HG03521 (cell line): ENCODE measurements at regions not wholly inside any gene's neighbourhood (a gene's known extent, or its start where the extent isn't known, plus 50 kb on each side); places are given as distances from the start of the nearest gene placed in this dataset.
"Not testable (repeated sequence)": the region's sequence is repeated elsewhere in the genome, so short reads cannot be mapped to it uniquely, and the experiment has no call there.

Experiments used
- ATAC-seq: cut with Tn5 transposase; IDR thresholded peaks from one replicate; pipeline ENCODE4 v1.9.1; 2021; ENCODE audit warnings: mild to moderate bottlenecking, moderate library complexity; ENCODE audit not compliant: unreplicated experiment

DNA sequence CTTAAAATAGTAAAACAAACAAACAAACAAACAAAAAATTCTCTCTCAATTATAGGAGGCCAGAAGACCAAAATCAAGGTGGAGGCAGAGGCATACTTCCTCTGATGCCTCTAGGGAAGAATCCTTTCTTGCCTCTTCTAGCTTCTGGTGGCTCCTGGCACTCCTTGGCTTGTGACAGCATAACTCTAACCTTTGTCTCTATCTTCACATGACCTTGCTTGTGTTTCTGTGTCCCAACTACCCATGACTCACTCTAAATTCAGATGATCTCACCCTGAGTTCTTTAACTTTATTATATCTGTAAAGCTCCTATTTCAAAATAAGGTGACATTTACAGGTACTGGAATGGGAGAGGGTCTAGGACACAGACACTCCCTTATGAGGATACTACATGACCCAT is 88.3 kb upstream of the ANTXRL start:
- no peak for ATAC-seq

DNA sequence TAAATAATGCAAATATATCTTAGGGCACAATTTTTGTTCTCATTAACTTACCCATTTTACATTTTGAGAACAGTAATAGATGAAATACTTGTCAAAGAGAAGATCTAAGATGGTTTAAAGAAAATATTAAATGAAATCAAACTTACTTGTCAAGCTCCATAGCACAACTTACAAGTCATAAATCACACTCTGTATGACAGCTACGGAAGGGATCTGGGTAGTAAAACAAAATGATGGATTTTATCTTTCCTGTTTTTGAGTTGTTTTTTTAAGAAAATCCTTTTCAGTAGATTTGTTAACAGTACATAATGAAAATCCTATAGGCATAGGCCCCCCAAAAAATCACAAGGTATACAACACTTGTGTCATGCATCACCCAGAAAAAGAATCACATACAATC is 84.4 kb upstream of the ANTXRL start:
- ATAC-seq: not testable (repeated sequence)

- ATAC-seq: not testable (repeated sequence)
Measured at GRCh38 chr10:46204482-46205102, 82.2 kb upstream of the ANTXRL start.

DNA sequence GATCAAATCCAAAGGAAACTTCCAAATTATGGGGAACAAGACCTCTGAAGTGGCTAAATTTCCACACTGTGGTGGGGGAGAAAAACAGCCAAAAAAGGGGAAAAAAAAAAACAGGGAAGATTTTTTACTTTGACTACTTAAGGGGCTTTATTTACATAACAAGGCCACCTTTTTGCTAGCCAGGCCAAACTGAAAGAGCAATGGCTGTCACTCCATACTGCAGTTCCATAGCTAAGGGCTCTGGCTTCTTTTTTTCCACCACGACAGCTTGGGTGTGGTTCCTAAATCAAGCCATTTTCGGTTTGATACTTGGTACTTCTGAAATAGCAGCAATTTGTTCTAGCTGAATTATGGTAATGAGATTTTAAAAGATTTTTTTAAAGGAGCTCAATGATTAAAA is 76.4 kb upstream of the ANTXRL start:
- not testable (repeated sequence) for ATAC-seq

DNA sequence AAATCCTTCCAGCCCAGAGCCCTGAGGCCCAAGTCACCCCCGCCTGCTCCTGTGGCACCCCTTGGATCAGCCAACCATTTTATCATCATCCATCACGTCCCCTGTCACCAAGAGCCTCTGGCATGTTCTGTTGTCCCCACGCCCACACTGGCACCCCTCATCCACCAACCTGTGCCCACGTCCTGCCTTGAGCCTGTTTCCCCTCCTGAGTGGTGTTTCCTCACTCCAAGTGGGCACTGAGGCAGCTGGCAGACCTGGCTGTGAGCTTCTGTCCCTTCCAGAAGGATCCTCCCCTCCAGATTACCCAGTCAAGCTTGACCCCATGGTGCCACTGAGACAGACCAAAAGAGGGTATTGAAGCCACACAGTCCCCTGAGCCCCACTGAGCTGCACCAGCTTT is 71.4 kb upstream of the ANTXRL start:
- ATAC-seq: no peak

DNA sequence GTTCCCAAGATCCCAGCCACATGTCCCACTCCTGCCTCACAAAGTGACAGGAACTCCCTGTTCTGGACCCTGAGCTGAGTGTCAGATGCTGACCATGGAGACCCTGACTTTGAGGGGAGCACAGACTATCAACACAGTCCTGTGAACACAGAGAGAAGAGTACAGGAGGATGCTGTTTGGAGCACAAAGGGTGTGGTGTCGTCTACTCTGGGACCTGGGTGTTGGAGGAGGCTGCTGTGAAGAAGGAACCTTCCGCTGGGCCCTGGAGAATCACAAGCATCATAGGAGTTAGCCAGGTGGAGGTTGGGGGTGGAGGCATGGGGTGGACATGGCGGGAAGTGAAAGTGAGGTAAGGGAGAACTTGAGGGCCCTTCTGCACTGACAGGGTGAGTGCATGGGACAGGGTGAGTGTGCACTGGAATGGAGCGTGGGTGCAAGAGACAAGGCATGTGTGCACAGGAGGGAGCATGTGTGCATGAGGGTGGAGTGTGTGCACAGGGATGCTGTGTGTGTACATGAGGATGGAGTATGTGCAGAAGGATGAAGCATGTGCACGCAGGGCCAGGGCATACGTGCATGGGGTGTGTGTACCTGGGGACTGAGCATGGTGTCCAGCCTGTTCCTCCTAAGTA is 70.7 kb upstream of the ANTXRL start:
- ATAC-seq: no peak

GRCh38 chr10:46216836-46217751 is 69.7 kb upstream of the ANTXRL start:
- ATAC-seq: no peak

DNA sequence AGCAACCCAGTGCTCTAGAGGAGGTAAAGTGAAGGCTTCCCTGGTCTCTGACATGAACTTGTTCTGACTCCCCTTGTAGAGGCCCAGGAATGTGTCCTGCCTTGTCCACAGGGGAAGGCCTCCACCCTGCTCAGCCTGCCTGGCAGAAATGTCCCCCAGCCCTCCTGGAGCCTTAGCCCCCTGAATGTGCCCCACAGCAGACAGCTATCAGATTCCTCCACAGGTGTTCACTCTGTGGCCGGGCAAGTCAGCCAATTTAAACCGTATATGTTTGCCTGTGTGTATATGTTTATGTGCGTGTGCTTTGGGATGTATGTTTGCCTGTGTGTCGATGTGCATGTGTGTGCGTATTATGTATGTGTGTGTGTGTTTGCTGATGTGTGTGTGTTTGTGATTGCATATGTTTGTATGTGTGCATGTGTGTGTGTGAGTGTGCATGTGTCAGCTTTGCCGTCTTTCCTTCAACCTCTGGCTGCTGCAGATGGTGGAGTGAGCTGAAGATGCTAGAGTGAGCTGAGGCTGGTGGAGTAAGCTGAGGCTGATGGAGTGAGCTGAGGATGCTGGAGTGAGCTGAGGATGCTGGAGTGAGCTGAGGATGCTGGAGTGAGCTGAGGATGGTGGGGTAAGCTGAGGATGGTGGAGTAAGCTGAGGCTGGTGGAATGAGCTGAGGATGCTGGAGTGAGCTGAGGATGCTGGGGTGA is 68.9 kb upstream of the ANTXRL start:
- no peak for ATAC-seq

DNA sequence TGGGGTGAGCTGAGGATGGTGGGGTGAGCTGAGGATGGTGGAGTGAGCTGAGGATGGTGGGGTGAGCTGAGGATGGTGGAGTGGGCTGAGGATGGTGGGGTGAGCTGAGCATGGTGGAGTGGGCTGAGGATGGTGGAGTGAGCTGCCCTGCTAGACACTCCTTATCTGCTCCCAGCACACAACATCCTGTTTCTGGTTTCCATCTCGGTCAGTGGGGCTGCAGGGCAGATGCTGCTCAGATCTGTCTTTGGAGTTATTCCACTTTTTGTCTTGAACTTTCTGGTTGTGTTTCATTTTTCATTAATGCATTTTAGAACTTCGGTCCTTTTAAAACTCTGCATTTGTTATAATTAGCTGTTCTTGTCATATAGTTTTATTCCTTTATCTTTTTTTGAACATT is 67.9 kb upstream of the ANTXRL start:
- ATAC-seq: no peak

- ATAC-seq: not testable (repeated sequence)
Measured at GRCh38 chr10:46219431-46219990, 67.3 kb upstream of the ANTXRL start.

GRCh38 chr10:46220187-46220586 is 66.6 kb upstream of the ANTXRL start:
- no peak for ATAC-seq

DNA sequence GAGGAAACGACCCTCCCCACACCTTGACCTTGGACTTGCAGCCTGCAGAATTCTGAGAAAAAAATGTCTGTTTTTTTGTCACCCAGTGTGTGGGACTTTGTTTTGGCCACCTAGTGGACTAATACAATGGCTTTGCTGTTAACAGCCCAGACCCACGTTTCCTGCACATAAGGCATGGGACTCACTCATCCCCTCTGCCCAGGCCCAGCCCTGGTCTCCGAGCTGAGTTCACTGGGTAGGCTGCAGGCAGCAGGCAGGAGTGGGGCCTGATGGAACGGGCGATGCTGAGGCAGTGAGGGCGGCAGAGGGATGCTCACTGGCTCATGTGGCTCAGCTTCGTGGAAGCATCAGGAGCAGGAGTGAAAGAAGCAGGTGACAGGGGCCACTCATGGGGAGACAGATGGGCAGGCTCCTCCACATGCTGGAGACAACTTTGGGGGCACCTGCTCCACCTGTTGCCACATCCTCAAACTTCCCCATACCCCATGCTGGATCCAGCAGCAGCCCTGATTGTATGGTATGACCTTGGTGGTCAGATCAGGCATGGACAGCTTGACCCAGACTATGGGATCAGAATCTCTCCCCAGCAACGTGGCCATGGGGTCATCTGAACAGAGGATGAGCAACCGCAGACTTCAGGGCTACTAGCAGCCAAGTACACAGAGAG is 65.8 kb upstream of the ANTXRL start:
- no peak for ATAC-seq

DNA sequence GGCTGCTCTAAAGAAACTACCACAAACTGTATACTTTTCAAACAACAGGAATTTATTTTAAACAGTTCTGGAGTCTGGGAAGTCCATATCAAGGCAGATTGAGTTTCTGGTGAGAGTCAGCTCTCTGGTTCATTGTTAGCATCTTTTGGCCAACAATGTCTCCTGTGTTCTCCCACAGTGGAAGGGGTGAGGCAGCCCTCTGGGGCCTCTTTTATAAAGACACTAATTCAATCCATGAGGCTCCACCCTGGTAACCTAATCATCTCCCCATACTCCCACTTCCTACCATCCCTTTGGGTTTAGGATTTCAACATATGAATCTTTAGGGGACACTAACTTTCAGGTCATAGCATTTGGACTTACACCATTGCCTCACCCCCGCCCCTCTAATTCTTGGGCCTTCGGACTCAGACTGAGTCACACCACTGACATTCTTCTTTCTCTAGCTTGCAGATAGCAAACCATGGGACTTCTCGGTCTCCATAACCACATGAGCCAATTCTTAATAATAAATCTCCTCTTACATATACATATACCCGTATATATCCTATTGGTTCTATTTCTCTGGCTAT is 64.3 kb upstream of the ANTXRL start:
- no peak for ATAC-seq

GRCh38 chr10:46223064-46223480 is 63.7 kb upstream of the ANTXRL start:
- no peak for ATAC-seq

GRCh38 chr10:46223626-46224413 is 63.0 kb upstream of the ANTXRL start:
- ATAC-seq: no peak

- ATAC-seq: no peak
Measured at GRCh38 chr10:46224414-46224682, 62.4 kb upstream of the ANTXRL start.

DNA sequence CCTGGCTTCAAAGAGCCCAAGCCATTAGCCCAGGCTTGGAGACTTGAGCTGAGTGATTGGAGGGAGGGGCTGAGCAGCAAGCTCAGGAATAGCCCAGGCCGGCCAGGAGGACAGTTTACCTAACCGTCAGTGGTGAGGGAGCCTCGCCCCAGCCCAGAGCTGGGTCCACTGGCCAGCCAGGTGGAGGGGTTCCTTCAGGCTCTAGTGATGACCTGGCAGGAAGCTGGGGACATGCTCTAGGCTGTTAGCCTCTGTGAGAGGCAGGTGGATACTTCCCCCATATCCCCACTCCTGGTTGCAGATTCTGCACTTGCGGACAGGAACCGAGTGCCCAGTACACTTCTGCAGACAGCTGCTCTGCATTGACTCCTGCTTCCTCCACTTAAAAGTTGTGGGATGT is 61.2 kb upstream of the ANTXRL start:
- ATAC-seq: no peak

DNA sequence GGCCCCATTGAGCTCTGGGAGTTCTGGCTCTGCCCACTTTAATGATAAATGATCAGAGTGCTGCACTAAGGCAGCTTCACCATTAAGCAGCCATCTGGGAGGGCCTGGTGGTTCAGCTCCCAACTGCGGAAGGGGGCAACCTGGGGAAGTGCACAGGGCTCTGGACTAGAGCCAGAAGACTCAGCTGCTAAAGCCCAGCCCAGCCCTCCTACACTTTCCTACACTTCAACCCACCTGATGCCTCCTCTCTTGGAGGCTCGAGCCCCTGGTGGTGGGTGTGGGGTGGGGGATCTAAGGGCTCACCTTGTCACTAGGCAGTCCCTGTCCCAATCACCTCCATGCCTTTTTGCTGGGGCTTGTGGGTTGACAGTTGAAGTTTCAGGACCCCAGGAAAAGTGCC is 60.6 kb upstream of the ANTXRL start:
- no peak for ATAC-seq

DNA sequence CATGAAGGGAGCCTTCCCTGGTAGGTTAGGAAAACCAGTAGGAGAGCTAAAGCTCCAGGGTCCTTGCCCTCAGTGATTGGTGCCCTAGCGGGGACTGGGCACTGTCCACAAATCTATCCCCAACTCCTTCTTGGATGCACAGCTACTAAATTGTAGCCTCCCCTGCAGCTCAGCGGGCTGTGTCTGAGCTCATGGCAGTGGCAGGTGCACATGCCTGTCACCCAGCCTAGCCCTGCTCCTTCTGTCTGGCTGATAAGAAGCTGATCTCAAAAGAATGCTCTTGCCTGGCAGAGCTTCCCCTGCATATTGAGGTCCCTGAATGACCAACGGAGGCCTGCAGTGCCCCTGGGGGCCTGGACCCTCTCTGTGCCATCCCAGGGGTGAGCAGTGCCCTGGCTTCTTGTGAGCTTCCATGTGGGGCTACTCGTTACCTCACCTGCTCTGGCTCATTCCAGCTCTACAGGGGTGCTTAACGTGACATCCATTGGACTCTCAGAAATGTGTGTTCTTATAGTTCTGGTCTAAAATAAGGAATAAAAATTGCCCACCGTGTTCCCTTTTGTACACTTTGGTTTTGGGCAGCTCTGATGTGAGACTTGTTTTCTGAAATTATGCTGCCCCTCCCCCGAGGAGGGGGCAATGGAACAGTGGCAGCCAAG is 59.8 kb upstream of the ANTXRL start:
- no peak for ATAC-seq
